HepG2 (cell line): ENCODE measurements at regions not wholly inside any gene's neighbourhood (a gene's known extent, or its start where the extent isn't known, plus 50 kb on each side); places are given as distances from the start of the nearest gene placed in this dataset.
A peak's percentile ranks its signal among the peaks of the same experiment; 100 is the strongest.

Experiments used
- ARID5B ChIP-seq: IDR thresholded peaks from 2 replicates; pipeline ENCODE4 v1.4.0; 2020; ENCODE audit warnings: mild to moderate bottlenecking, missing genetic modification reagents
- CBX1 ChIP-seq: IDR thresholded peaks from one replicate; pipeline ENCODE4 v1.6.1; 2016; ENCODE audit warnings: antibody characterized with exemption, low read depth
- CEBPB ChIP-seq: IDR thresholded peaks from 2 replicates; pipeline ENCODE4 v1.6.1; 2011; ENCODE audit warnings: low read depth, low read length, improper control_type of control experiment, borderline replicate concordance
- CEBPG ChIP-seq: IDR thresholded peaks from 2 replicates; pipeline ENCODE4 v1.6.1; 2016
- ETV5 ChIP-seq: IDR thresholded peaks from 2 replicates; pipeline ENCODE4 v1.6.1; 2018; ENCODE audit warnings: missing biosample characterization, missing genetic modification reagents, inconsistent platforms, borderline replicate concordance
- GABPB1 ChIP-seq: IDR thresholded peaks from 2 replicates; pipeline ENCODE4 v1.6.1; 2016; ENCODE audit warnings: mild to moderate bottlenecking, missing genetic modification reagents, moderate library complexity, missing compliant biosample characterization
- NFKB2 ChIP-seq: sonication (generic); formaldehyde crosslinking; IDR thresholded peaks from 2 replicates; pipeline ENCODE4 v1.4.0; 2020; ENCODE audit warnings: missing genetic modification reagents, borderline replicate concordance
- ONECUT2 ChIP-seq: sonication (generic); formaldehyde crosslinking; IDR thresholded peaks from 2 replicates; pipeline ENCODE4 v1.4.0; 2020; ENCODE audit warnings: missing genetic modification reagents
- RFX5 ChIP-seq: IDR thresholded peaks from 2 replicates; pipeline ENCODE4 v1.6.1; 2011; ENCODE audit warnings: low read depth, low read length, improper control_type of control experiment
- USF2 ChIP-seq, 2 experiments: sonication (generic) in 1 of 2; formaldehyde crosslinking in 1 of 2; IDR thresholded peaks; 2 replicates each; pipeline versions ENCODE4 v1.5.1 to v1.6.1; 2011 to 2020; ENCODE audit warnings: borderline replicate concordance in 1 of 2, low read depth in 1 of 2, low read length in 1 of 2, mild to moderate bottlenecking in 1 of 2, missing genetic modification reagents in 1 of 2, moderate library complexity in 1 of 2
- ZBTB42 ChIP-seq: sonication (generic); formaldehyde crosslinking; IDR thresholded peaks from 2 replicates; pipeline ENCODE4 v1.5.0; 2020; ENCODE audit warnings: mild to moderate bottlenecking, missing genetic modification reagents
- ZC3H13 ChIP-seq: sonication (generic); formaldehyde crosslinking; IDR thresholded peaks from 2 replicates; pipeline ENCODE4 v1.8.1; 2023; ENCODE audit warnings: mild to moderate bottlenecking, missing genetic modification reagents, moderate library complexity
- ZNF124 ChIP-seq: sonication (generic); formaldehyde crosslinking; IDR thresholded peaks from 2 replicates; pipeline ENCODE4 v1.4.0; 2020; ENCODE audit warnings: missing genetic modification reagents
- ZNF30 ChIP-seq: sonication (generic); formaldehyde crosslinking; IDR thresholded peaks from 2 replicates; pipeline ENCODE4 v1.5.0; 2020; ENCODE audit warnings: mild to moderate bottlenecking, missing genetic modification reagents
- ZNF644 ChIP-seq: IDR thresholded peaks from 2 replicates; pipeline ENCODE4 v1.6.1; 2016; ENCODE audit warnings: low read depth

GRCh38 chr5:57685516-57686255 is 203.1 kb upstream of the ACTBL2 start (continued):
- no peak for TF ChIP-seq ZNF644 (CRISPR knock-in tag)
- no peak for TF ChIP-seq USF2 (IDR thresholded peaks at IDR 0.05; ENCODE audit: low read depth, low read length)
- peak; percentile 45; the same call in 1 of the 2 replicates for TF ChIP-seq USF2 (CRISPR knock-in tag; IDR thresholded peaks at IDR 0.05; ENCODE audit: borderline replicate concordance)
- 0 out of 2 replicates have a peak, but pooled peaks have one; percentile 29 for TF ChIP-seq ARID5B
- TF ChIP-seq ZNF30 (CRISPR knock-in tag), result no peak
- TF ChIP-seq ZBTB42 (CRISPR knock-in tag), result no peak
- TF ChIP-seq CEBPB, result peak; percentile 74
- no peak; the same call in 1 of the 2 replicates for TF ChIP-seq ETV5 (CRISPR knock-in tag)
- TF ChIP-seq GABPB1 (CRISPR knock-in tag), result no peak
- no peak for TF ChIP-seq ZC3H13 (CRISPR knock-in tag)
- 0 out of 2 replicates have a peak, but pooled peaks have one; percentile 20 for TF ChIP-seq ONECUT2
- TF ChIP-seq CEBPG (CRISPR knock-in tag), result peak; percentile 43; the same call in 1 of the 2 replicates
- no peak for TF ChIP-seq CBX1
- TF ChIP-seq ZNF124 (CRISPR knock-in tag), result no peak
- no peak for TF ChIP-seq RFX5
- no peak for TF ChIP-seq NFKB2
- TF ChIP-seq, all 625 proteins: peak for 6
